H9 (cell line): ENCODE measurements at regions not wholly inside any gene's neighbourhood (a gene's known extent, or its start where the extent isn't known, plus 50 kb on each side); places are given as distances from the start of the nearest gene placed in this dataset.

Experiments
- DNase-seq: peaks from one replicate; pipeline ENCODE4 v3.0.0-alpha.2; 2017
- H2AFZ ChIP-seq: one replicate; pipeline ENCODE4 v1.6.1; 2013; ENCODE audit warnings: mild to moderate bottlenecking, low read length, control low read depth, moderate library complexity
- H2AK5ac ChIP-seq: 2 replicates; pipeline ENCODE4 v1.6.1; 2013; ENCODE audit warnings: low read length, control low read depth, mixed read lengths; ENCODE audit not compliant: insufficient read length
- H2BK120ac ChIP-seq: one replicate; pipeline ENCODE4 v1.6.1; 2013; ENCODE audit warnings: low read depth, mild to moderate bottlenecking, low read length, control low read depth, inconsistent platforms; ENCODE audit not compliant: poor library complexity, severe bottlenecking
- H2BK12ac ChIP-seq: 2 replicates; pipeline ENCODE4 v1.6.1; 2013; ENCODE audit warnings: low read length, control low read depth, mixed read lengths, low read depth; ENCODE audit not compliant: insufficient read length
- H2BK15ac ChIP-seq: 2 replicates; pipeline ENCODE4 v1.6.1; 2013; ENCODE audit warnings: low read depth, low read length, control low read depth
- H2BK20ac ChIP-seq: one replicate; pipeline ENCODE4 v1.6.1; 2013; ENCODE audit warnings: low read depth, mild to moderate bottlenecking, low read length, control low read depth, inconsistent platforms; ENCODE audit not compliant: poor library complexity, severe bottlenecking
- H2BK5ac ChIP-seq: 2 replicates; pipeline ENCODE4 v1.6.1; 2013; ENCODE audit warnings: low read length, control low read depth, mixed read lengths; ENCODE audit not compliant: insufficient read length
- H3K14ac ChIP-seq: 2 replicates; pipeline ENCODE4 v1.6.1; 2013; ENCODE audit warnings: low read length, control low read depth; ENCODE audit not compliant: insufficient read depth
- H3K18ac ChIP-seq: 2 replicates; pipeline ENCODE4 v1.6.1; 2013; ENCODE audit warnings: low read depth, mild to moderate bottlenecking, mixed read lengths, low read length, control low read depth; ENCODE audit not compliant: insufficient read length
- H3K23ac ChIP-seq: 2 replicates; pipeline ENCODE4 v1.6.1; 2013; ENCODE audit warnings: low read length, control low read depth, mixed read lengths, low read depth; ENCODE audit not compliant: insufficient read length
- H3K23me2 ChIP-seq: 2 replicates; pipeline ENCODE4 v1.6.1; 2013; ENCODE audit warnings: low read depth, mild to moderate bottlenecking, mixed read lengths, low read length, control low read depth; ENCODE audit not compliant: insufficient read length, poor library complexity, severe bottlenecking
- H3K27ac ChIP-seq: 2 replicates; pipeline ENCODE4 v1.5.1; 2013; ENCODE audit warnings: low read length, control low read depth, mixed read lengths, low read depth; ENCODE audit not compliant: insufficient read length
- H3K27me3 ChIP-seq: 2 replicates; pipeline ENCODE4 v1.6.1; 2013; ENCODE audit warnings: low read length, control low read depth, inconsistent platforms; ENCODE audit not compliant: insufficient read depth
- H3K4ac ChIP-seq: 2 replicates; pipeline ENCODE4 v1.6.1; 2013; ENCODE audit warnings: low read depth, mild to moderate bottlenecking, control low read depth, inconsistent platforms, low read length, moderate library complexity
- H3K4me1 ChIP-seq: 2 replicates; pipeline ENCODE4 v1.6.1; 2013; ENCODE audit warnings: low read length, control low read depth, inconsistent platforms; ENCODE audit not compliant: insufficient read depth
- H3K4me2 ChIP-seq: 2 replicates; pipeline ENCODE4 v1.6.1; 2013; ENCODE audit warnings: low read length, control low read depth, mixed read lengths; ENCODE audit not compliant: insufficient read length, insufficient read depth
- H3K56ac ChIP-seq: 2 replicates; pipeline ENCODE4 v1.6.1; 2013; ENCODE audit warnings: low read depth, mild to moderate bottlenecking, mixed read lengths, low read length, control low read depth; ENCODE audit not compliant: insufficient read length
- H3K79me1 ChIP-seq: 2 replicates; pipeline ENCODE4 v1.6.1; 2013; ENCODE audit warnings: low read depth, mild to moderate bottlenecking, moderate library complexity, low read length, control low read depth, inconsistent platforms; ENCODE audit not compliant: insufficient read depth, poor library complexity, severe bottlenecking
- H3K79me2 ChIP-seq: 2 replicates; pipeline ENCODE4 v1.6.1; 2013; ENCODE audit warnings: low read length, control low read depth, inconsistent platforms; ENCODE audit not compliant: insufficient read depth
- H3K9ac ChIP-seq: 2 replicates; pipeline ENCODE4 v1.6.1; 2013; ENCODE audit warnings: low read length, control low read depth, mixed read lengths; ENCODE audit not compliant: insufficient read length; ENCODE audit errors: extremely low read depth
- H3K9me3 ChIP-seq: one replicate; pipeline ENCODE4 v1.6.1; 2013; ENCODE audit warnings: low read depth, low read length, inconsistent platforms; ENCODE audit not compliant: control insufficient read depth
- H3T11ph ChIP-seq: one replicate; pipeline ENCODE4 v1.6.1; 2013; ENCODE audit warnings: mild to moderate bottlenecking, low read length, control low read depth, inconsistent platforms
- H4K20me1 ChIP-seq: one replicate; pipeline ENCODE4 v1.6.1; 2013; ENCODE audit not compliant: control insufficient read depth, insufficient read length, insufficient read depth
- H4K5ac ChIP-seq: 2 replicates; pipeline ENCODE4 v1.6.1; 2013; ENCODE audit warnings: low read depth, mild to moderate bottlenecking, mixed read lengths, low read length, control low read depth; ENCODE audit not compliant: insufficient read length
- H4K8ac ChIP-seq: replicated peaks from 2 replicates; pipeline ENCODE4 v1.6.1; 2013; ENCODE audit warnings: low read length, control low read depth, mixed read lengths, low read depth; ENCODE audit not compliant: insufficient read length
- H4K91ac ChIP-seq: 2 replicates; pipeline ENCODE4 v1.6.1; 2013; ENCODE audit warnings: low read depth, mild to moderate bottlenecking, moderate library complexity, mixed read lengths, low read length, control low read depth; ENCODE audit not compliant: insufficient read length
- H3K27ac Mint-ChIP-seq, 3 experiments: 2 replicates in 2 of 3; 3 replicates in 1 of 3; pipeline ENCODE4 v1.8.0; 2020 to 2021; ENCODE audit warnings: mixed read lengths in 3 of 3, mild to moderate bottlenecking in 1 of 3, moderate library complexity in 1 of 3
- H3K27me3 Mint-ChIP-seq: 2 replicates; pipeline ENCODE4 v1.8.0; 2021; ENCODE audit warnings: low read depth, mild to moderate bottlenecking, moderate library complexity, mixed read lengths
- H3K36me3 Mint-ChIP-seq, 3 experiments: 2 replicates in 2 of 3; 3 replicates in 1 of 3; pipeline ENCODE4 v1.8.0; 2020 to 2021; ENCODE audit warnings: low read depth in 3 of 3, mixed read lengths in 3 of 3; ENCODE audit not compliant: insufficient read depth in 1 of 3
- H3K4me1 Mint-ChIP-seq, 2 experiments: 2 replicates each; pipeline ENCODE4 v1.8.0; 2020; ENCODE audit warnings: mixed read lengths in 2 of 2
- H3K4me3 Mint-ChIP-seq, 2 experiments: 2 replicates in 1 of 2; 3 replicates in 1 of 2; pipeline ENCODE4 v1.8.0; 2020 to 2021; ENCODE audit warnings: mild to moderate bottlenecking in 2 of 2, mixed read lengths in 2 of 2, moderate library complexity in 1 of 2
- H3K9me3 Mint-ChIP-seq, 2 experiments: 2 replicates in 1 of 2; 3 replicates in 1 of 2; pipeline ENCODE4 v1.8.0; 2020; ENCODE audit warnings: mild to moderate bottlenecking in 2 of 2, mixed read lengths in 2 of 2, moderate library complexity in 1 of 2
- CTCF ChIP-seq: fragments of 200-600 bp; sonication (generic); conservative IDR thresholded peaks from 3 replicates; pipeline ENCODE4 v1.8.0; 2021; ENCODE audit warnings: antibody characterized with exemption, mild to moderate bottlenecking
- WGBS: extraction: QIAGEN DNeasy Blood & Tissue Kit; methylation state at CpG from one replicate; pipeline ENCODE4 v1.1.7; 2013; ENCODE audit warnings: missing lambda C conversion rate, low lambda C conversion rate, mixed read lengths; ENCODE audit not compliant: insufficient read length; ENCODE audit errors: extremely low coverage; 5-methylcytosine and 5-hydroxymethylcytosine counted together

GRCh38 chr5:68950930-68951329 is 142.9 kb upstream of the SLC30A5 start:
- no peaks in the 10 kb centered on the region for H3K9me3 ChIP-seq
- H4K5ac ChIP-seq, result no peak overlapping the region
- no peak for DNase-seq
- H4K91ac ChIP-seq, result no peak overlapping the region
- H3K4me1 ChIP-seq, result no peaks in the 10 kb centered on the region
- H3K79me2 ChIP-seq, result no peaks in the 10 kb centered on the region
- Mint-ChIP-seq H3K4me3 (no peak overlapping the region), H3K27ac (no peak overlapping the region), H3K4me1 (peaks cover 17 to 26% of the 10 kb centered on the region in 2 experiments), H3K36me3 (no peaks in the 10 kb centered on the region), H3K27me3 (peaks cover 3% of the 10 kb centered on the region), H3K9me3 (no peaks in the 10 kb centered on the region)
- no peaks in the 10 kb centered on the region for H4K20me1 ChIP-seq
- H2BK5ac ChIP-seq, result no peak overlapping the region
- no peak overlapping the region for H2AFZ ChIP-seq
- no peak overlapping the region for H2BK12ac ChIP-seq
- H3K79me1 ChIP-seq, result no peaks in the 10 kb centered on the region
- no peak overlapping the region for H3K23ac ChIP-seq
- no peak for TF ChIP-seq CTCF
- no peak overlapping the region for H3K4me2 ChIP-seq
- H3K4ac ChIP-seq, result no peak overlapping the region
- H2BK20ac ChIP-seq, result no peak overlapping the region
- H4K8ac ChIP-seq, result no peak overlapping the region
- no peak overlapping the region for H3K18ac ChIP-seq
- no peak overlapping the region for H3T11ph ChIP-seq
- H3K56ac ChIP-seq, result no peak overlapping the region
- no peaks in the 10 kb centered on the region for H3K23me2 ChIP-seq
- H2BK120ac ChIP-seq, result no peak overlapping the region
- no peaks in the 10 kb centered on the region for H3K27me3 ChIP-seq
- no peak overlapping the region for H3K9ac ChIP-seq
- no peak overlapping the region for H3K14ac ChIP-seq
- no peak overlapping the region for H3K27ac ChIP-seq
- no peak overlapping the region for H2AK5ac ChIP-seq
- WGBS, result no CpG with 5 or more reads among the region's 1 CpG
- no peak overlapping the region for H2BK15ac ChIP-seq
